HG03159 (cell line): ENCODE measurements at regions not wholly inside any gene's neighbourhood (a gene's known extent, or its start where the extent isn't known, plus 50 kb on each side); places are given as distances from the start of the nearest gene placed in this dataset.
"Not testable (repeated sequence)": the region's sequence is repeated elsewhere in the genome, so short reads cannot be mapped to it uniquely, and the experiment has no call there.

Source experiments
- ATAC-seq: cut with Tn5 transposase; IDR thresholded peaks from one replicate; pipeline ENCODE4 v1.9.1; 2021; ENCODE audit warnings: mild to moderate bottlenecking, moderate library complexity; ENCODE audit not compliant: unreplicated experiment

DNA sequence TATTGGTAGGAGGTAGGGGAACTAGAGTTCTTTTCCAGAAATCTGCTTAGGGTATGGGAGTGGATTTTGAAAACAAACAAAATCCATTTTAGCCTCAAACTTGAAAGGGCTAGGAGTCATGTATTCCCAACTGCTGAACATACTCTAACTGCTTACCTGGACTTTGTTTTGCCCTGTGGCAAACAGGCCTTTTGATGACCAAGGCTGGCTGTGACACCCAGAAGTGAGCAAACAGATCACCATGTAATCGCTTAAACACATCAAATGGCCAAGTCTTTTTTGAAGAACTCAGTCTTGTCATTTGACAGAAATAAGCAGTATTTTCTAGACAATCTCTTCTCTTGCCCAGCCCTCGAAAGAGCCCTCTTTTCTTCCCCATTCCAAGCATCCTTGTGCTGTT, 203.4 kb downstream of the KIT start:
- ATAC-seq: no peak

DNA sequence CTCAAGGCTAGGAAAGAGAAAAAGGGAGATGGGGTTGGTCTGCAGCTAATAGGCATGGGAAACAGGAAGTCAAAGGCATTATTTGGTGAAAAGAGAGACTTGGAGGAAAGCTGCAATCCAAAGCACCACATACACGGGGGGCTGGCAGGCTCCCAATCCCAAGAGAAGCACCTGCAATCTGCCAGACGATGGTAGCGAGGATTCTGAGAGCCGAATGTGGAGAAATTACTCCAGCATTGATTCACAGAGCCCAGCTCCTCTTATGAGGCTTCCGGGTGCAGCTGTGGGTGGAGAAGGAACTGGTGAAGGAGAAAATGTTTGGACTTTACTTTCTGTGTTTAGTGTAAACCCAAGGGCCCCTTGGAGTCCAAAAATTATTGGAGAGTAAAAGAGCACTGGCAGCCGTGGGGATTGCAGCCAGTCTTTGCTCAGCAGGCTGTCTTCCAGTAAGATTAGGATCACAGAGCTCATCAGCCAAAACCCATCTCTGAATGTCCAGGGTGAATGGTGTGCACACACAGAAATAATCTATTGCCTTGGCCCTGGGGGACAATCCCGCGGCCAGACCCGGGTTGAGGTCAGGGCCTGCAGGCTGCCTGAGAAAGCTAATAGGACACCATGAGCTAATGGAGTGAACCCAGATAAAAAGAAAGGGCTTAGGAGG, 197.6 kb downstream of the KIT start:
- ATAC-seq: no peak

DNA sequence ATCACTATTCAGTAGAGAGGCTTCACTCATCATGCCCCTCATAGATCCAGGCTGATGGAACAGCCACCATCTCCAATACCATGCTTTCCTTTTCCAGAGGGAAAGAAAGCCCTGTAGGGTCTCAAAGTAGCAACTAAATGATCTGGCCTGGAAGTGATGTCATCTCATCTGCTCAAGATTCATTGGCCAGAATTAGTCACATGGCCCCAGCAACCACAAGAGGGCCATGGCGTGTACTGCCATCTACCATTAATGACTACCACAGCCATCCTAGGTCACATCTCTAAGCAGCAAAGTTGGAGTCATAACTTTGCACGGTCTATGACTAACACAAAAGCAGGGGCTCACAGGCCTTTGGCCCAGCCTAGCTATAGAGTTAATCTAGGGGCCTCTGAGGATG, 194.8 kb downstream of the KIT start:
- no peak for ATAC-seq

DNA sequence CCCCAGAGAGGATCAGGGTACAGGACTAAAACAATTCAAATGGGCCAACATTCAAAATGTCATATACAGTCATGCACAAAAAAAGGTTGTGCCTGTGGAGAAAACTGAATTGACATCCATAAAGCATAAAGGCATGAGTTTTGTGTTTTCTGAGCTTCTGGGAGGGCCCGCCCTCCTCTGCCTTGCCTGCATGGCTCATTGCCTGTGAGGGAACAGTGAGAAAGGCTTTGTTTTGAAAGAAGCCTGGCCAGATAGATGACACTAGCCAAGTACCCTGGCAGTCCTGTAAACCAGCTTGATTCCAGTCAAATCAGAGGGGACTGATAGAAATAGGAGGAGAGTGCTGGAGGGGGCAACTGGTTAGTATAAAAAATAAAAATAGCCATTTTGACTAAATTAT, 194.3 kb downstream of the KIT start:
- ATAC-seq: no peak

DNA sequence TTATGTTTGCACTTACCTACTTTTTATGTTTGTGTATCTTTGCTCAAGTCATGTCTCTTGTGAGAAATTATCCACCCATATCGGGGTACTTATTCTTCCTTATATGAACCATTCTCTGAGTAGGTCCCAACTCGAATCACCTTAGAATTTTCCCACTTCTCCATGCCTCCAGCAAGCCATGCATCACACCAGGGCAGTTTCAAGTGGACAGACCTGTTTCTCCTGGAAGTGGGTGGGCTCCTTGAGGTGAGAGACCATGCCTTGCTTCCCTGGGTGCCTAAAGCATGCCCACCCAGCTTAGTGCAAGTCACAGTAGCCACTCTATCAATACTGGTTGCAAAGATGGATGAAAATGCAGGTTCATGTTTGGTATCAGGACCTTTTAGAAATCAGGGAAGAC, 187.2 kb downstream of the KIT start:
- ATAC-seq: no peak

DNA sequence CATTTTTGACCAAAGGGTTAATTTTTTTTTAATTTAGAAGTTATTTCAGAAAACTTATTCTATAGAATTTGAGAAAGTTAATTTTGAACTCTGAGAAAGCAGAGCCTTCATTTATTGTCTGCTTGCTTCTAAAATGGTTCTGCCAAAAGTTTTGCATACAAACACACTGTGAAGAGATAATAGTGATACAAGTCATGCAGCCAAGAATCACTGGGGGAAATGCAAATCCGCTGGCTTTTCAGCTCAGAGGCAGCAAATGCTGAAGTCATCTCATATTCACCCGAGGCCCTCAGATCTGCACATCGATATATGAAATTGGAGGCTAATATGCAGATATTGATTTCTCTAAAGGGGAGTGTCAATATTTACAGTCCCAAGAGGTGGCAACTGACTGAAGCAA, 186.2 kb downstream of the KIT start:
- no peak for ATAC-seq

DNA sequence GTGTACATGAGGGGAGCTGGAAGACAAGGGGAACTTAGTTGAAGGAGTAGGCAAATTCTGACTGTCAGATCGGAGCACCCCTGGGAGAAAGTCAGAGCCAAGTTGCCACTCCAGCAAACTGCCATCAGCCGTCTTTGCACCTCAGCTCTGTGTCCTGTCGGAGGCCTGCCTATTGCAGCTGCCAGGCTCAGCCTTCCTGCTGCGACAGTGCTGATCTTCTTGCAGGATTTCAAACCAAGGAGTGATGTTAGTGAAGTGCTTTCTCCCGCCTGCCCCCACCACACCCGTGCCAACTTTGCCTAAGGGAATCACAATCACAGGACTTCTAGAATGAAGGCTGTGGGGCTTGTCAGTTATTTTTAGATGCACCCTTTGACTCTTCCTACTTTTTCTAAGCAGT, 185.3 kb downstream of the KIT start:
- ATAC-seq: no peak

DNA sequence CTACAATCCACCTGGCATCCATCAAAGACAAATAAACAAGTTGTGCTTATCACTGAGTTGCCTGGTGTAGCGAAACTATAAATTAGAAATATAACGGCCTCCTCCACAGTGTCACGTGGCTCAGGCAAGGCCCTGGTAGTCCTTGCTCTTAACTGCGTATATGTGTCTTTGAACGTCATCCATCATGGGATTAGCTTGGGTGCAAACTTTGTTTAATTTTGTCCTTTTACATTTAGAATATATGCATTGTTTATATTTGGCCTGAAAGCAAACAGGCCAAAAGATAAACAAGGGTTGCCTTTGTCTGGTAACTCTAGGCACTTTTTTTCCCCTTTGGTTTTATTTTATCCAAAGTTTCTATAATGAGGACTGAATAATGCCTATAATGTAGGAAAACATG, 184.9 kb downstream of the KIT start:
- ATAC-seq: no peak

DNA sequence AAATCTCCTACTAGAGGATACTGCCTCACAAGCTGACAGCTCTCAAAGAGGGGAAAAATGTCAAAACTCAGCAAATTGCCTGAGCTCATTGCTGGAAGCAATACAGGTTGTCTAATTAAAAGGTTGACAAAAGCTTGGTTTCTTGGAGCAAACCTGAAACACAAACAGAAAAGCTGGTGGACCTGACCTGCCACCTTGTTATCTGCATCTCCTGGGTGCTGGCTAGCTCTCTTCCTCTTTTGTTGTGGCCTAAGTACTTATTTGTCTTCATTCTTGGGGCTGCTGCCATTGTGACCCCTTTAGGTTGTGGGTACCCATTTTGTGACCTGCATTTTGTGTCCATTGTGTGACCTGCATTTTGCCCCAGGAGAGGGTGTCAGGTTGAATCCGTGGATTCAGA, 184.5 kb downstream of the KIT start:
- no peak for ATAC-seq

DNA sequence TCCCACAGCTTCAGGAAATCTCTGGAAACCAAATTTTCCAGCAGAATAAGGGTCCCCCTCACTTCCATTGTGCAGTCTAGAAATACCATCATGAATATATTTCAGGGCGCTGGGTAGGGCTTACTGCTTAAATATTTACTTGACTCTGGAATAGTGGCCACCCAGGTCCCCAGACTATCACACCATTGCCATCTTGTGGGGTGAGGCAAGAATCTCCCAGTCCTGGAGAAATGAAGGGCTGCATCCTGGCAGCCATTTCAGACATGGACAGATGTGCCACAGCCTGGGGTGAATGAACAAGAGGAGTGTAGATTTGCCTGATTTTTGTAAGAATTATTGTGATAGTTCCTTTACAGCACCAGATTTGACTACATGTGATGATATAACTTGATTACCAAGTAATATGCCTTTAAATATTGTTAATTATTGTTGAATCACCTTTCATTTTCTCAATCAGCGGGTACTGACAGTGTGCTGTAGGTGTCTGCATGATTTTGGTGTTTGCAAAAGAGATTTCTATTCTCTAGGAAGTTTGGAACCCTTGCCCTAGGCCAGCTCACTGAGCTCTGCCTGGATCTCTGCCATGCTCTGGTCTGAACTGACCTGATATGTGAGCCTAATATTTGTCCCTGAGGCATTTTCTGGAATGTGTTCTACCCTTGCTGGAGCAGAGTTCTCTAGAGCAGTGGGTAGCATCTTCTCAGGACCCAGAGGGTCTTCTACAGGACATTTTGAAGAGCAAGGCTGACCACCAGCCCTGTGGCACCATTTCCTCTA, 183.4 kb downstream of the KIT start:
- no peak for ATAC-seq

DNA sequence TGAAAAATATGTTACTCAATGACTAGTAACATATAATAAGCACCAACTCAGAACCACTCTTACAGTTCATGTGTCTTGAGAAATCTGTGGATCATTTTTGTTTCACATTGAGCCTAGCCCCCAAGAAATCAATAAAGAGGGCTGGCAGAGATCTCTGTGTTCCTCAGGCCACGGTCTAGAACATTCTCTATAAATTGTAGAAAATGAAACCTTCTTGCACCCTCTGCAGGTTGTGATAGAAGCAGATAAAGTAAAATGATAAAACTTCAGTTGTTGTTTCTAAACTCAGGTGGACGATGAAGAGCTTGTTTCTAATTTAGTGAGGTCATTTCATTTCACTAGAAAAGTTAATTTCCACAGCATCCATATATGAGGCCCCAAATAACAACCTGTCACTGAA, 182.7 kb downstream of the KIT start:
- no peak for ATAC-seq

DNA sequence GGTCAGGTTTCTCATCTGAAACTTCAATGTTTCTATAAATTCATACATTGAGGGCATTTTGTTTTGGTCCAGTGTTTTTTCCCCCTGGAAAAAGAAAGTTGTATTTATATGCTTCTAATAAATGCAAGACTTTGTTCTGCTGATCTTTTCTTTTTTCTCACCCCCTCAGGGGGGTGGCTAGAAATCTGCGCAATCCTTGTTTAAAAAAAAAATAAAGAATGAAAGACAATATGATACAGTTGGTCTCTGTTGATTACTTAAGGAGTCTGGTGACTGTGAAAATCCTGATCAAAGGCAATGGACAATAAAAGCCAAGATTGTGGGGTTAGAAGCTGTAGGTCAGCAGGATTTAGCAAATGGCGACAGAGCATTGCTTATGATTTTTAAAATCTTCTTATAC, 180.5 kb downstream of the KIT start:
- no peak for ATAC-seq

DNA sequence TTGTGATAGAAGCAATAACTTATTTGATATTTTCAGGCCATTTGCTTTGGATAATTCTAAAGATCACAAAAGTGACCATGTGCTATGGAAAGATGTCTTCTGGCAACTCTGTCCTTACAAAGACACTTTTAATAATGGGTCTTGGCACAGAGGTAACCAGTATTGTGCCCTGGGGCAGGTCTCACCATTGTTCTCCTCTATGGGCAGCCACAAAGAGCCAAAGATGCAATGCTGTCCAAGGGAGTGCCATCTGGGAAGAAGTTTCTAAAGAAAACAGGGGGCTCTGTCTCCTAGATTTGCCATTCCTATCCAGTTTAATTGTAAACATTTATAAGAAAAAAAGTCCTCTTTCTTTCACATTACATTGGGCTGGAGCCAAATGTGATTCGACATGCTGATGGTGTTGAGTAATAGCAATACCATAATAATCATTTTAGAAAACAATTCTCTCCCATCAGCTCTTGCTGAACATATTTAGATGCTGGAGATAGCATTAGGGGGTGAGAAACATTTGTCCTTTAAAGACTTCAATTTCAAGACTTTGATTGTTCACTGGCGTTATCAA, 179.9 kb downstream of the KIT start:
- ATAC-seq: no peak

DNA sequence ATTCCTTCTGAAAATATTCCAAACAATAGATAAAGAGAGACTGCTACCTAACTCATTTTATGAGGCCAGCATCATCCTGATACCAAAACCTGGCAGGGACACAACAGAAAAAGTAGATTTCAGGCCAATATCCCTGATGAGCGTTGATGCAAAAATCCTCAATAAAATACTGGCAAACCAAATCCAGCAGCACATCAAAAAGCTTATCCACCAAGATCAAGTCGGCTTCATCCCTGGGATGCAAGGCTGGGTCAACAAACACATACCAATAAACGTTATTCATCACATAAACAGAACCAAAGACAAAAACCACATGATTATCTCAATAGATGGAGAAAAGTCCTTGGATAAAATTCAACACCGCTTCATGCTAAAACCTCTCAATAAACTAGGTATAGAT, 170.6 kb downstream of the KIT start:
- ATAC-seq: not testable (repeated sequence)

DNA sequence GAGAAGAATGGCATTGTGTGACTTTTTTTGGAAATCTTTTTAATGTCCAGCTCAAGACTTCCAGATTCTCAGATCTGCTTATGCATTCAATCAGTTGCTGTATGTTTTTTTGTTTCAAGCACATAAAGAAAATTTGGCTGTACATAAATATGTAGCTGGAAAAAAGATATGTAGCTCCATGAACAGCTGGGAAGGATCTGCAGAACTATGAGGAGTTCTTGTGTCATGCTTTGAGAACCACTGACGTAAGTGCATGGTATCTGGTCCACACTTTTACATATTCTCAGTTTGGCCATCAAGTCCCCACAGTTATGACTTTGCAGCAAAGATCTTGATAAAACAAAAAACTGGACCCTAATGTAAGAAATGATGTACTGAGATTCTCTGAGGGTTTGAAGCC, 165.9 kb downstream of the KIT start:
- no peak for ATAC-seq

DNA sequence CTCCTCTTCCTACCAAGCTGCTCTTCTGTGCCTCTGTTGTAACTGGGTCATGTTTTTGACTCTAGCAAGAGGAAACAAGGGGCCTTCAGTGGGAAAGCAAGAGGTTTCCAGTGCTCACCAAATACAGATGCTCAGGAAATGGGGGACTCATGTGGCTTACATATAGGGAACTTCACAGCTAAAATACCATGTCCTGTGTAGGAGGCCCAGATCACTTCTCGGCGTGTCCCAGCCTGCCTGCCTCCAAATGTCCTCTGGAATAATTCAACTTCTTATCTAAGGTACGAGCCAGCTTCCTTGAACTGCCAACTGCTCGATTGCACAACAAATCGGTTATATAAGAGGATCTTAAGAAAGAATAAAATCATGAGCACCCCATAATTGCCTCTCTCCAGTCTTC, 161.3 kb downstream of the KIT start:
- ATAC-seq: no peak

DNA sequence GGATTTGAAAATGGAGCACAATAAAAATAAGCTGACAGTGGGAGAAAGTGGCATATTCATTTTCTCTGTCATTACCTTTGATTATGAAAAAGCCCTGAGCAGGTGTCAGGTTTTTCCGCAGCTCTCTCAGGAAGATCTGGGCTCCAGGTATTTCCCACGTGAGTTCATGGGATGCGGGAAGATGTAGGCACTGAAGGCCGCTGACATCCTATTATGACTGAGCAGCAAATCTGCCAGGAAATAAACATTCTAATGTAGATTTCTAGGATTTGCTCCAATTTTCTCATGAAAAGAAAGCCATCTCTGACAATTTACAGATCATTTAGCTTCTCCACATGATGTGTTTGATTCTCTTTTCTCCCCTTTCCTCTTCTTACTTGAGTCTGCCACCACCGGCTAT, 160.7 kb downstream of the KIT start:
- no peak for ATAC-seq

DNA sequence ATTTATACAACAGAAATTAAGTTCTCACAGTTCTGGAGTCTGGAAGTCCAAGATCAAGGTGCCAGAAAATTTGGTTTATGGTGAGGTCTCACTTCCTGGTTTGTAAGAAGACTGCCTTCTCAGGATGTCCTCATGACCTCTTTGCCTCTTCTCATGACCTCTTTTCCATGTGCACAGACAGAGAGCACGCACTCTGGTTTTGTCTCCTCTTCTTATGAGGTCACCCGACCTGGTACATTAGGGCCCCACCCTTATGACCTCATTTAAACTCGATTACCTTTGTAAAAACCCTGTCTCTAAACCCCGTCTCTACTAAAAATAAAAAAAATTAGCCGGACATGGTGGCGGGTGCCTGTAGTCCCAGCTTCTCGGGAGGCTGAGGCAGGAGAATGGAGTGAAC, 155.9 kb downstream of the KIT start:
- no peak for ATAC-seq

DNA sequence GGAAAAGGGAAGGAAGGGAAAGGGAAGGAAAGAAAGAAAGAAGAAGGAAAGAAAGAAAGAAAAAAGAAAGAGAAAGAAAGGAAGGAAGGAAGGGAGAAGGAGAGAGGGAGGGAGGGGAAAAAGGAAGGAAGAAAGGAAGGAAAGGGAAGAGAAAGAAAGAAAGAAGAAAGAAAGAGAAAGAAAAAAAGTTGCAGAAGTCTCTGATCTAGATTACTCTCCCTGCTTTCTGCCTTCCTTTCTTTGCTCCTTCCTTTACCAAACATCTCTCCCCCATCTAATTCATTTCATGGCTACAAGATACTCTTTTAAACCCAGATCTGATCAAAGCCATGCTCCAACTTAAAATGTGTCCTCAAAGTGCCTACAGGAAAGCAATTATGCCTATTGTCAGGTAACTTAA, 148.6 kb downstream of the KIT start:
- no peak for ATAC-seq

DNA sequence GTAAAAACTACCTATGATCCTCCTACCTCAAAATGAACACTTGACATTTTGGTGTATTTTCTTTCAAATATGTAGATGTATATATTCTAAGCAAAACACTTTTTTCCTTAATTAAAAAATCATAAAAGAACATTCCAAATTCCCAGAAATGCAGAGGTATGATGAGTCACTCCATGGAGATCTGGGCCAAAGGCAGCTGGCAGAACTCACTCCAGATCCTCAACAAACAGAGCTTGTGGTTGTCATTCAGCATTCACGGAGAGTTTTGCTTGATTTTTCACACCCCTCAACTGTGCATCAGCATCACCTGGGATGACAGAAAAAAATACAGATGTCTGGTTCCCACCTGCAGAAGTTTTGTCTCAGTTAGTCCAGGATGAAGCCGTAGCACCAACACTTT, 144.6 kb downstream of the KIT start:
- no peak for ATAC-seq

DNA sequence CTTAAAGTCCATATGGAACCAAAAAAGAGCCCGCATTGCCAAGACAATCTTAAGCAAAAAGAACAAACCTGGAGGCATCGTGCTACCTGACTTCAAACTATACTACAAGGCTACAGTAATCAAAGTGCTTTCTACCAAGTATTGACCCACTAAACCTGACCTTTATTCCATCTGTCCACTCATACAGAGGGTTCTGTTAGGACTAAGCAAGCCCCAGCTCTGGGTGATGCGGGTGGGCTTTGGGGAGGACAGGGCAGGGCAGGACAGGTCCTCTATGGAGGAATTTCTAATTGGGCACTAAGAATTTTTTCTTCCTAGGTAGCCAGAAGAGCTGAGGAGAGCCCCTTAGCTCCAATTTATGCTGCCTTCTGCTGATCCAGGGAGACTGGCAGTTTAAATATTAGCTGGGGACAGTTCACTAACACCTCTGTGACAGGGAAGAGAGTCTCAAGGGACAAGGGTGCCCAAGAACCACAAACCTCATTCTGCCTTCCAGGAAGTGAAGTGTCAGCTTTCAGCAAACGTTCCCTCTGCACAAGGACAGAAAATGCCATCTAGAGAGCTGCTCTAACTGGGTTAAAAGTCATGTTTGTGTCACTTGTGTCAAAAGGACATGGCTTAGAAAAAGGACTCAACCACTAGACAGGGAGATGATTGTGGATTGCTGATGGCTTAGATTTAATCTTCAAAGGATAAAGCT, 143.2 kb downstream of the KIT start:
- ATAC-seq: peak; percentile 62

DNA sequence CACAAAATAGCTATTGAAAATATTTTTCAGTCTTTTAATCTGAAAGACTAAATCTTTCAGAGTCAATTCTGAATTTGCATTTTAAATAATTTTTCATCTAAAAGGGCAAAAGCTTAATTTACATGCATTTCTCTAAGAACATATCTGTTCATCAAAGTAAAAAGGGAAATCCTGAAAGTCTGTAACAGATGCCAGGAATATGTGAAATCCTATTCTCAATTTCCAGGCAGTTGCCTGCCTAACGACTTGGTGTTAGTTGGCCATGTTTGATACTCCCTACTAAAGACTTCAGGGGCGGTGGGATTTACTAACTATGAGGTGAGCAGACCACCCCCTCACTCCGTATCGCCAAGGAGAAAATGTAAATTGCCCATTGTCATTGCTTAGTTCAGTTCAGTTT, 136.8 kb downstream of the KIT start:
- ATAC-seq: no peak
